Amniotic epithelial cell (primary cell): ENCODE measurements at regions not wholly inside any gene's neighbourhood (a gene's known extent, or its start where the extent isn't known, plus 50 kb on each side); places are given as distances from the start of the nearest gene placed in this dataset.

ENCODE experiments used
- DNase-seq: peaks from one replicate; pipeline ENCODE4 v3.0.0-alpha.2; 2010; ENCODE audit warnings: low read depth

DNA sequence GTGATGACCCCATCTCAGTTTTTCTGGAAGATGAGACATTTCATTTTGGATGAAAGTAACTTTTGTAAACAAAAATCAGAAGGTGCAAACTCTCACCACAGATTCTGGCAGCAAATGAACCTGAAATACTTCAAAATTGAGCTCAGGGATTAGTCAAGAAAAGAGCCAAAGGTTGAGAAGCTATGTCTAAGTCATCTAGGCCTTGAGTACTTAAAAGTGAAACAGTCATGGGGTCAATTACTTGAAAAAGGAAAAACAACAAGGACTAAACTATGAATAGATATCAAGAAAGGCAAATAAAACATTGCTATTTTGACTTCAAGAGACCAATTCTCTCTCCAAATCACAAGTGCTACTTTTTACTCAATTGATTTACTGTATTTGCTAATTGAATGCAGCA lies 285.1 kb downstream of the RBM43 start:
- no peak for DNase-seq

DNA sequence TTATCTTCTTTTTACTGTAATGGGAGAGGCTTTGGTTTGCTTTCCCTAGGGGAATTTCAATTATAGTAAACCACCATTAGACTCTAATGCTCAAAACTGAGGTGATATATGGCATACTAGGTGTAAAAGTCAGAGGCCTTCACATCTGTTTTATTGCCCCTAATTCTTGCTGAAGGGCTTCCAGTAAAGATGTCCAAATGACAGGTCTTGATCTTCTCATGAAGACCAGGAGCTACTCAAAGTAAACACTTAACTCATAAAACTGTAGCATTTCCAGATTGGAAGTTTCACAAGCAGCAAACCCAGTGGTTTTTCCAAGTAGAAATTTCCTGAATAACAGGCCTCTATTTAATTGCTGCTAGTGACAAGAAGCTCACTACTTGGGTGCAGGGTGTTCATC lies 286.8 kb downstream of the RBM43 start:
- DNase-seq: no peak

DNA sequence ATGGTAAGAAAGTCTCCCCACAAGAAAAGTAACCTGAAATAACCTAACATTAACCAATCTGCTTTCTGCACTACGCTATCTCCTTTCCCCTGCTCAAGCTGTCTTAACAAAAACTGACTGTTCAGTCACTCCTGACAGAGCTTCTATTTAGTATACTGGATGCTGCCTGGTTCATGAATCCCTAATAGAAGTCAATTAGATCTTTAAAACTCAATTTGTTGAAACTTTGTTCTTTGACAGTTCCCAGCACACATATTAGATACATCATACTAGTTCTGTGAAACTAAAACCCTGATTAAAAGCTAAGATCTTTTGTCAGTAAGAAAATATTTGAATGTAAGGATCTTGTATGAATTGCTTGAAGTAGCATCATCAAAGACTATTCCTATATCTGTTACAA lies 287.4 kb downstream of the RBM43 start:
- no peak for DNase-seq

DNA sequence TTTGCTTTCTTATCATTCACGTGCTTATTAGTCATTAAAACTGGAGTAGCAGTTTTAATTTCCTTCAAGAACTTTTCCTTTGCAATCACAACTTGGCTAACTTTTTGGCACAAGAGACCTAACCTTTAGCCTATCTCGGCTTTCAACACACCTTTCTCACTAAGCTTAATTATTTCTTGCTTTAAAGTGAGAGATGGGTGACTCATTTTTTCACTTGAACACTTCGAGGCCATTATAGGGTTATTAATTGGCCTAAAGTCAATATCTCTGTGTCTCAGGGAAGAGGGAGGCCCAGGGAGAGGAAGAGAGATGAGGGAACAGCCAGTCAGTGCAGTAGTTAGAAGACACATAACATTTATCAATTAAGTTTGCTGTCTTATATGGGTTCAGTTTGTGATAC lies 289.8 kb downstream of the RBM43 start:
- no peak for DNase-seq

DNA sequence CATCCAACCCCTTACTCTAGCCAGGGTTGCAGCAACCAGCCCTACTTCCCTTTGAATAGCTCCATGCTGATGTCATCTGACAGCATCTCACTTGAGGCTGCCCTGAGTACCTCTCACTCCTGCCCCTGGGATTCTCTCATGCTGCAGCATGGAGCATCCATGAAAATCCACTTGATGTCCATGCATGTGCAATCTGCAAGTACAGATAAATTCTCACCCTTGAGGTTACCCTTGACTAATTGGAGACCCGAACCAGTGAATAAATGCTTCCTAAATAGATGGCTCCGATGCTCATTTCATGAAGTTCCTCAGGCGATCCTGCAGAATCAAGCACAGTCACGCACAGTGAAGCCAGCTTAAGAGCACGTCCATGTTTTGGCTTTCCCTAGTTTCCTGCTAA lies 298.3 kb downstream of the RBM43 start:
- no peak for DNase-seq

DNA sequence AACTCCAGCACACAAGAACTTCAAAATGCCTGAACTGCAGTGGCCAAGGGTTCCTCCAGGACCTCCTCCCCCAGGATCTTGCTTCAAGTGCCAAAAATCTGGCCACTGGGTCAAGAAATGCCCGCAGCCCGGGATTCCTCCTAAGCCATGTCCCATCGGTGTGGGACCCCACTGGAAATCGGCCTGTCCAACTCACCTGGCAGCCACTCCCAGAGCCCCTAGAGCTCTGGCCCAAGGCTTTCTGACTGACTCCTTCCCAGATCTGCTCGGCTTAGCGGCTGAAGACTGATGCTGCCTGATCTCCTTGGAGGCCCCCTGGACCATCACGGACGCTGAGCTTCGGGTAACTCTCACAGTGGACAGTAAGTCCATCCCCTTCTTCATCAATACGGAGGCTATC lies 306.4 kb downstream of the RBM43 start:
- DNase-seq: no peak

GRCh38 chr2:150946831-150947230 lies 314.8 kb downstream of the RBM43 start:
- no peak for DNase-seq

- no peak for DNase-seq
These were observed 317.3 kb downstream of the RBM43 start for GRCh38 chr2:150944315-150944714.

- no peak for DNase-seq
These were observed 322.6 kb downstream of the RBM43 start for GRCh38 chr2:150939087-150939486.

- no peak for DNase-seq
These were observed 323.1 kb downstream of the RBM43 start for GRCh38 chr2:150938527-150938926.

- no peak for DNase-seq
These were observed 324.6 kb downstream of the RBM43 start for GRCh38 chr2:150937030-150937429.

DNA sequence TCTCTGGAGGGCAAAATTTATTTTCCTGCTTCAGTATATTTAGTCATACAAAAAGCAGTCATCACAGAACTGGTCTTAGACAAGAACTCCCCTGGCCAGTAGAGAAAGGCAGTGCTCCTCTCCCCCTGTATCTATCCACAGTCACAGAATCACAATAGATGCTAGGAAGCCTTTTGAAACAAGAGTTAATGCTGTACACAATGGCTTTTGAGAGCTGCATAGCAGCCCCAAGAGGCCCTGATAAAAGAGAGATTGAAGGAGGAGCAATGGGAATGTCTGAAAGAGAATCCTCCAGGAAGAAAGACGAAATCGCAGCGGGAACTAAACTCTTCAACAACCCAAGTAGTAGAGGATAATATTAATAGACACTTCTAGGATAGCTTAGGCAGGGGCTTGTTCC lies 330.2 kb downstream of the RBM43 start:
- DNase-seq: no peak

DNA sequence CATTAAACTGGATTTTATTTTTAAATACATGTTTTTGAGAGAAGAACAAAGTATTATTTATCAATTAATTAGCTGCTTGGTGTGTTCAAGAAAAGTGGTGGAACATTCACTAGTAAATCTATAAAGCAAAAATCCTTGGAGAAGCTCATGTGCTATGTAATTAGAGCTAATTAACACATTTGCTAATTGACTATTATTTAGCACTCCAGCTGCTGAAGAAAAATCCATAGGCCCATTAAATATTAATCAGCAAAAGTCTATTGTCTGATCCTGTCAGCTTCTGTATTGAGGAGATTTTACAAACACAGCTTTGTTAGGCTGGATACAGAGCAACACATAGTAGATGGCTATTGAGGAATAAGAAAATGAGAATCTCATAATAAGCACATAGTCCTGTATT lies 336.1 kb downstream of the RBM43 start:
- DNase-seq: no peak

DNA sequence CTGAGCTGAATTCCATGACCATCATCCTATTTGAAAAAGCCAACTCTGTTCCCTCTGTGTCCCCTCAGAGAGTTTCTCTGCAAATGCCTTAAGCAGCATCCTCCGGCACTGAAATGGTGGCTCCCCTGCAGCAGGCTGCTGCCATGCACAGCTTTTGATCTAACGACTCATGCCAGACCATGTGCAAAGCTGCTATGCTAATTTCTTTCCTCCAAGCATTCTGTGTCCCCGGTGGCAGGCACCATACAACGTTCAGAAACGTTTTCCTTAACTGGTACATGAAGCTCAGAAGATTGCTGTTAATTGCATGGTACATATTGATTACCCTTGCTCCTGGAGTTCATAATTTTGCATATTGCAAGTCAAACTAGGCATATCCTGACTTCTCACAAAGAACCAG lies 336.8 kb downstream of the RBM43 start:
- DNase-seq: no peak

- peak; percentile 49 for DNase-seq
These were observed 341.8 kb downstream of the RBM43 start for GRCh38 chr2:150919901-150920300.

DNA sequence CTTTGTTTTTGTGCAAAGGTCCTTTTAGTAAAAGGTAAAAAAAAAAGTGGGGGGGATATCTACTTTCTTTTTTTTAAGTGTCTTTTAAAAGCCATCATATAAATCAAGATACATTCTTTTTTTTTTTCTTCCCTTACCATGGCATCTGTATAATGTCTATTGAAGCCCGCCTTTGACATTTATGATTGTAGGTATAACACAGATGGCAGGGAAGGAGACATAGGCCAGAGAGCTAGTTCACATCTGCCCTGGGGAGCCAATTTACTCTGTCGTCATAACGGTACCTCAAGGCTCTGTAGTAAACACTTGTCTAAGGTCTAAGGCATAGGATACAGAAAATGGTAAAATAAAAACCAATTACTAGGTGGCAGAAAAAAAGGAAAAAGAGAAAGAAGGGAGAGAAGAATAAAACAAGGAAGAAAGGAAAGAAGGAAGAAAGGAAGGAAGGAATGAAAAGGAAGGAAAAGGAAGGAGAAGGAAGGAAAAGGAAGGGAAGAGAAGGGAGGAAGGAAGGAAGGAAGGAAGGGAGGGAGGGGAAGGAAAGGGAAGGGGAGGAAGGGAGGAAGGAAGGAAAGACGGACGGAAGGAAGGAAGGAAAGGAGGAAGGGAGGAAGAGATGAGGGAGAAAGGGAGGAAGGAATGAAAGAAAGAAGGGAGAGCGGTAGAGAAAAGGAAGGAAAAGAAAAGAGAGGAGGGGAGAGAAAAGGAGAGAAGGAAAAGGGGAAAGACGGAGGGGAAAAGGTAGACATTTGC lies 343.5 kb downstream of the RBM43 start:
- DNase-seq: no peak

DNA sequence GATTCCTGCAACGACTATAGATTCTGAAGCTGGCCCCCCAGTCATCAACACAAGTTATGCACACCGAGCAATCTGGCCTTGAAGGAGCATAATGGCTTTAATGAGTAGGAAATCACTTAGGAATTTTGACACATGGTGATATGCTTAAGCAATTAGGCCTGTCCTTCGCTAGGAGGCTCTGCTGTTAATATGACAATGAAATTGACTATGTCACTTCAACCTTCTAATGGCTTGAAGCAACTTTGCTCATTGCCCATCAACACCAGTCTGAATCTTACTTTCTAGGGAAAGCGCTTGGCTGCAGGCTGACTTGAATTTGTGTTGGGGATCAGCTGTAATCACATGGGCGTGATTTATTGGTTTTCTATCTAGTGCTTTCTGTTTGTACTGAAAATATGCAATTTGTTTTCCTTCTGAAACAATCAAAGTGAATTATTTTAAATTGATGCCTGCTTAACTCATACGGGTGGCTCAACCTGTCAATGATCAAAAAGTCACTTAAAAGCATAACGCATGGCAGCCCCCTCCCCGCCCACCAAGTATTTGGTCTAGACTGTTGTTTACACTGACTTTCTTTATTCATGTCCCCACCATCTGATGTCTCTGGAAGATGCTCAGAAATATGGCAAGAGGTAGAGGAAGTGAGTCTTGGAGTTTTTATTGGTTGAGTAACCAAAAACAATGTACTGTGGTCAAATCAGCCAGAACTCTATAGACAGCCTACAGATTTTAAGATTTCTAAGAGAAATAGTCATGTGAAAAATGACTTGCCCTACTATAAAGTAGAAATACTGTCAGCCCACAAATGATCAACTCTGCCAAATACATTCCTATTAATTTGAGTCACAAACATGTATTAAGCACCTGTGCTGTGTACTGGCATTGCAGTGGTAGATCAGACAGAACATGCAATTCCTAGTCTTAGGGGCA lies 344.9 kb downstream of the RBM43 start:
- no peak for DNase-seq

GRCh38 chr2:150911766-150912280 lies 349.8 kb downstream of the RBM43 start:
- peak; percentile 94 for DNase-seq

DNA sequence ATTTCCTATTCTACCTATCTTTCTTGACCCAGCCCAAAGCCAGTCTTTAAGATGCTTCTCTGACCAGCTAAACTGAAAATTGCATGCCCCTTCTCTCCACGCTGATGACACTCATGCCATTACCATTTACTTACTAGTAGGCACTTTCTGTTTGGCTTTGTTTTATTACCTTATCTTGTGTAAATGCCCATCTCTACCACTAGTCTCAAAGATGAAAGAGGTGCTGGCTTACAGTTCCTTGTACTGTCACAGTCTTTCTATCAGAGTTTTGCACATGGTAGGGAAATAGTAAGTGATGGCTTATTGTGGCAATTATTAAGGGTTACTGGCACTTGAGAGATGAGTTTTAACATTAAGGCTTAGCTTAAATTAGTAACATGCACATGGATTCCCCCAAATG lies 352.1 kb downstream of the RBM43 start:
- DNase-seq: no peak

DNA sequence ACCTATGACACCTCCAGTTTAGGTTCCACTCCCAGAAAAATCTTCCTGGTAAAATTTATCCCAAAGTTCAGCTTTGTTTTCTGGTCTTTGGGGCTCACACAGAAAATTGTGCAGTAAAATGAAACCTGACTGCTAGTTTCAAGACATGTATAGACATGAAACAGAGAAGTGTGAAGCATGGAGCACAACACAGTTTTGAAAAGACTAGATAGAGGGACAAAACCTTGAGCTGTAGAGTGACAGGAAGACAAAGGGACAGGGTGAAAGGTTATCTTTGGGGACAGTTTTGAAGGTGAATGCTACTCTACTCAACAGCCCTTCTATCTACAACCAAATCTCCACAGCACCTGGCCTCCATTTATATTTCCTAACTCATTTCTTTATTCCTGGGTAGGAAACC lies 352.6 kb downstream of the RBM43 start:
- DNase-seq: no peak

GRCh38 chr2:150907466-150907865 lies 354.2 kb downstream of the RBM43 start:
- no peak for DNase-seq

- peak; percentile 55 for DNase-seq
These were observed 358.2 kb downstream of the RBM43 start for GRCh38 chr2:150903461-150903860.

DNA sequence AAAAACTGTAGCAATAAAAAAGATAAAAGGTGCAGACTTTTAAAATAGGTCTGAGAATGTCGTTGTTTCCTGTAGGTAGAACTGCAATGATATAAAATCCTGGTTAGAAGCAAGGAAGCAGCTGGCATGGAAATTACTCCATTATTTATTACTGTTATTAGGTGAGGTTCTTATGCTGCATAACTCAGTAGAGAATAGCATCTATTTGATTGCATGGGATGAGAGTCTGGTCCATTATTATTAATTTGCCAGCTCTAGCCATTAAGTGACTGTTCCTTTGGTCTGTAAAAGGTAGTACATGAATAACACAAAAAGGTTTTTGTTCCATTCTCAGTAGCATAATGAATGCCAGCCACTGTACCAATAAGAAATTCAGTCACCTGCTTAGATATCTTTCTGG lies 358.6 kb downstream of the RBM43 start:
- no peak for DNase-seq
